Bone marrow (tissue), 2 donors: ENCODE measurements at regions not wholly inside any gene's neighbourhood (a gene's known extent, or its start where the extent isn't known, plus 50 kb on each side); places are given as distances from the start of the nearest gene placed in this dataset.

Experiments used
- DNase-seq, 2 donors: peaks; one replicate each; lab custom pipeline; 2025; lab: John Stamatoyannopoulos, UW

DNA sequence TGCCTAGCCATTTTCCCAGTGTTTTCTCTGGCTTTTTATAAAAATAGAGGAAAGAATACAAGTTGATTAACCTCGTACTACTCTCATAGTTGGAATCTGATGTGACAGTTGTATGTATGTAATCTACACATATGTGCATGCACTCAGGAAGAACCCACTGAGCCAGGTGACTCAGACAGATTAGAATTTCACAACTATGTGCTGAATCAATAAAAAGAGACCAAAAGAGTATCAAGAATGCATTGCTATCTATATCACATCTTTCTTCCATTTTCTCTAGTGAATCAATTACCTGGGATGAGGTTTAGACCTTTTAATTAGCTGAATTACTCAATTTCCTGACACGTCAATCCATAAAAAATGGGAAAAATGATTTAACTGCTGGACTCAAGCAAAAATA is 319.3 kb upstream of the ATP10A start:
- DNase-seq, result no peak

DNA sequence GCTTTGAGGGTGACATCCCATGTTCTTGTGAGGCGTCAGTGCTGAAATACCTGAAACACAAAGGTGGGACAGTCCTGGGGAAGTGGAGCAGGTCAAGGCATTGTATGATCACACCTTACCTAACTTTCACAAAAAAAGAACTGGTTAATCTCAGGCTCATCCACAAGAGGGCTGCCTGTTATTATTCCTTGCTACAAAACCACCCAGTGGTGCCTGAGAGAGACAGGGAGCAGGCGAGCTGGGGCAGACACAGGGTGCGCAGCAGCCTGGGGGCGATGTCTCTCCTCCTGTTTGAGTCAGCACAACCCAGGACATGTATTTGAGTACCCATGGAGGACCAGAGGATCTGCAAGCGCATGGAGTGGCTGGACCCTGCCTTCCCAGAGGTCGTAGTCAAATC is 316.8 kb upstream of the ATP10A start:
- DNase-seq, result no peak

DNA sequence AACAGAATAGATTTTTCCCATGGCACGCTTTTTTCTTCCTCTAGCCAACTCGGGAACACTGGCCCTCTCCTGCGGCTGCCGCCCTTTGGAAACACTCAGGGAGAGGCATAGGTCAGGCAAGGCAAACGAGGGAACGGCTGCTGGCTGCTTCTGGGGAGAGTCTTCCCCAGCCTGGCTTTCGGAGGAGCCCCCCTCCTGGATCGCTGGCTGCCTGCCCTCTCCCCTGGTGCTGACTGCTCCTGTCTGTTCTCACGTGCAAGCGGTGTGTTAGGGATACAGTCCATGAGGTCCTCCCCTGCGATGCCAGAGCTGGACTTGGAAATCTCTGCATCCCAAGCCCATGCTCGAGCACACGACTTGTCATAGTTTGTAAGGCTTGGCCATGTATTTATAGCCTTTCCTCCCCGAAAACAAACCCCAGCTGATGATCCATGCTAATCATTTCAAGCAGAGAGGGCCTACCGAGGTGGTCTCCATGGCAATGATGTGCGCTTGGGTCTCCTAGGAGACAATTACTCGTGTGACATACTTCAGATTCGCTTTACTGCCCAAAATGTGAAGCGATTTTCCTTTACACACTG is 315.6 kb upstream of the ATP10A start:
- no peak for DNase-seq

DNA sequence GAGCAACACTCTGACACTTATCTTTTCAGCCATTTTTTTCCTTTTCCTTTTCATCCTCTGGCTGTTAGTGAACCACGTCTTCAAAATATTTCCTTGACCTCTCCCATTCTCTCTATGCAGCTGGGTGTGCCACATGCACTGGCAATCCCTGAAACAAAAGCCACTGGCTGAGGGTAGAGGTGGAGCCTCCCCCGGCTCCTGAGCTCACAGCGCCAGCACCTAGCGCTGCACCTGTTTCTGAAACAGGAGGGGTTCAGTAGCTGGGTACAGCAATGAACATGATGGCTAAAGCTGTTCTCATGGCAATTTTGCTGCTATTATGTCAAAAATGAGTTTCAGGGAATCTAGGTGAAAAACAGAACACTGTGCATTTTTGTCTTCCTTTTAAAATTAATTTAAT is 314.7 kb upstream of the ATP10A start:
- no peak for DNase-seq

DNA sequence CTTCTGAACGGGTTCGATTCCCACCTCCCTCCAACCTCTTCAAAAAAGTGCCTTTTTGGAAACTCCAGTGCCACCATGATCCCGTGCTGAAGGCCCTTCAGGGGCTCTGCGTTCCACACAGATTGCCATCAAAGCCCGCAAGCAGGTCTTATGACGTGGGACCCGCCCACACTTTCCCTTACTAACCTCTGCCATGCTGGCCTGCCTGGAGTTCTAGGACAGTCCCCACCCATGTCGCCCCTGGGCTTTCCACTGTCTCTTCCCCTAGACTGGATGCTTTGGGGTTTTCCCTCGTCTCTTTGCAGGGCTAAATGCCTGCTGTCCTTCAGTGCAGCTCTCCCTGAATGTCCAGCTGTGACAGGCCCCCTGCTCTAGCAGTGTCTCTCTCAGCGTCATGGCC is 313.7 kb upstream of the ATP10A start:
- DNase-seq, result no peak

DNA sequence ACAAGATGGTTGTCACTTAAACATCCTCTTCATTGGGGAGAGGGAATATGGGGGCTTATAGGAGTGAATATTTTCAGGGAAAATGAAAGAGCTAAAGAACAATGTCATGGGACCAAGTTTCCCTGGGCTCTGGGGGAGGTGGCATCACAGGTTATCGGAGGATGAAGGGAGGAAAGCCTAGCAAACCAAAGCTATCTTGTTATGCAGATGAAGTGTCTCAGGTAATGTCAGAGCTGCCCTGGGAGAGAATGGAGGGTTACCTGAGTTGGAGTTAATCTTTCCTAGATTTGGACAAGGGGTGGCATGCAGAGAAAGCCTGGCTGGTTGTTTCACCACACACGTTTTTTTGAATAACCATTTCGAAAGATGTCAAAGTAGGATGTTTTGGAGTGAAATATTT is 308.1 kb upstream of the ATP10A start:
- DNase-seq, result no peak

DNA sequence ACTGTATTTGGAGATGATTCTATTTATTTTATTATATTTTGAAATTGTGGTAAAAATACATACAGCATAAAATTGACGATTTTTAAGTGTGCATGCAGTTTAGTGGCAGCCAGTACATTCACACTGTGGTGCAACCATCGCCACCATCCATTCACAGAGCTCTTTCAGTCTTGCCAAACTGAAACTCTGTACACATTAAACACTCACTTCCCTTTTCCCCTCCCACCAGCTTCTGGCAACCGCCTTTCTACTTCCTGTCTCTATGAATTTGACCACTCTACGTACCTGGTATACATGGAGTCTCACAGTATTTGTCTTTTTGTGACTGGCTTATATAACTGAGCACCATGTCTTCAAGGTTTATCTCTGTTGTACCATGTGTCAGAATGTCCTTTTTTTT is 303.3 kb upstream of the ATP10A start:
- no peak for DNase-seq

DNA sequence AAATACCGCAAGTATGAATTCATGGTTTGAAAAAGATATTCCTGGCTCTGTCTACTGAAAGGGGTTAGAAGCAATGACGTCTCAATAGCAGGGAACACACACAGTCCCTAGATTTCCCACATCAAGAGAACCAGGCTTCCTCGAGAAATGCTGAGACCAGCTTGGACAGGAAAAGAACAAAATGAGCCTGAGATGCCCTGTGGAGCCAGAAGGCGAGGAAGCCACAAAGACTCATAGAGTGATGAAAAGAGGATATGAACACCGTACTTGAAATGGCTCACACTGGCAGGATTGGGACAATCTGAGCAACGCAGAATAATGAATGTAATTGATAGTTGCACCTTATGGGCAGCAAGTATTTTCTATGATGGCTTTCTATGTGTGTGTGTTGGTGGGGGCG is 302.4 kb upstream of the ATP10A start:
- DNase-seq, result no peak

DNA sequence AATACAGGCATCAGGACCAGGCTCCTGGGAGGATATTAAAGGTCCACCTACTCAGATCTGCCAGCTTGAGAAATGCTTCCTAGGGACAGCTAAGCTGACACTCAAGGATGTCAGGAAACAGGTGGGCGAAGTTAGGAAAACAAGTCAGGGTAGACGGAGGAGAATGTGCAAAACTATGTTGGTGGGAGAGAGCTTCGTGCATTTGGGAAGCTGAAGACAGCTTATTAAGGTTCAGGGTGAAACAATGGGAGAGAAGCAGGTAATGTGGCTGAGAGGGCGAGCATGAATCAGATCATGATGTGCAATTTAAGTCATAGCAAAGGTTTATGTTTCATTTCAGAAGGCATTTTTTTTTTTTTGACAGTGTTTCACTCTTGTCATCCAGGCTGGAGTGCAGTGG is 297.2 kb upstream of the ATP10A start:
- DNase-seq, result no peak

DNA sequence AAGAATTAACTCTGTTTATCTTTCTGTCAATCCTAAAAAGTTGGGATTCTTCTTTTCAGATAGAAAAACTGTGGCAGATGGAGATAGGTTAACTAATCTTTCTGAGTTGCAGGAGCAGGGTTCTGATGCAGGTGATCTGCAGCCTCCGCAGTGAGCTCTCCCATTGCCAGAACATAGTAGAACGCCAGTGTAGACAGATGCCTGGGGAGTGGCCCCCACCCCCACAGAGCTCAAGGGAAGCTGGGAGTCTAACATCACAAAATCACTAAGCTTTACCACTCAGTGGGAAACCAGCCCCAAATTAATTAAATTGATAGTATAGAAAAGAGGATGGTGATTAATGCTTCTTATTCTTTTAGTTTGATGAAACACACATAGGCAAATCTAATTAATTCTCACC is 295.0 kb upstream of the ATP10A start:
- DNase-seq, result no peak

DNA sequence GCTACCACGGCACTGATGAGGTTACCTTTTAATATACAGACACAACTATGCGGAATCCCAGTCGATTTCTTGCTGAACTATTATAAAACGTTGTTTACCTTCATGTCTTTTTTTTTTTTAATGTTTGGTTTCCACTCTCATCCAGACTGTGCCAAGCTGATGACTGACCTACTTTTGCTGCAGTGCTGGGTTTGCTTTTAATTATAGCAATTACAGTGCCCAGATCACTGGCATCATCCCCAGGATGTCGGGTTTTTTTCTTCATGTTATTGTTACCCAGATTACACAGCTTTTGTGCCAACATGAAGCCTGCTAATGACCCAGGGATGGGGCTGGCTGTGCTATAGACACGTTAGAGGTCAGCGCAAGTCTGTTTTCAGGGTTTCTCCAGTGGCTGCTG is 294.0 kb upstream of the ATP10A start:
- DNase-seq, result no peak

DNA sequence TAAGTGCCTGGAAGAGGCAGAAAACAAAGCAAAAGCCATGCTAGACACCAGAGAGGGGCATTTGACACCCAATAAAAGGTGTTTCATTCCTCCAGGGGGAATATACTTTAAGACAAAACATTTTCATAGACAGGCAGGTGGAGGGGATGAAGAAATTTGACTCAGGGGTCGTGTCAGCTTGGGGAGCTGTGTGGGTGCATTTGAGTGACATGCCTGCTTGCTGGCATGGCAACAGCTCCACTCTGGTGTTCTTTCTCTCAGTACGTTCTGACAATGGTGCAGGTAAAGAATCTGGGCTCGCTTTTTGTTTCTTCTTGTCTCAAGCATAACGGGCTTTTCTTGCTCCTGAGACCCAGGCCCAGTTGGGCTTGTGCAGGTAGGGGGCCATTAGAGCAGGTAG is 292.9 kb upstream of the ATP10A start:
- no peak for DNase-seq

DNA sequence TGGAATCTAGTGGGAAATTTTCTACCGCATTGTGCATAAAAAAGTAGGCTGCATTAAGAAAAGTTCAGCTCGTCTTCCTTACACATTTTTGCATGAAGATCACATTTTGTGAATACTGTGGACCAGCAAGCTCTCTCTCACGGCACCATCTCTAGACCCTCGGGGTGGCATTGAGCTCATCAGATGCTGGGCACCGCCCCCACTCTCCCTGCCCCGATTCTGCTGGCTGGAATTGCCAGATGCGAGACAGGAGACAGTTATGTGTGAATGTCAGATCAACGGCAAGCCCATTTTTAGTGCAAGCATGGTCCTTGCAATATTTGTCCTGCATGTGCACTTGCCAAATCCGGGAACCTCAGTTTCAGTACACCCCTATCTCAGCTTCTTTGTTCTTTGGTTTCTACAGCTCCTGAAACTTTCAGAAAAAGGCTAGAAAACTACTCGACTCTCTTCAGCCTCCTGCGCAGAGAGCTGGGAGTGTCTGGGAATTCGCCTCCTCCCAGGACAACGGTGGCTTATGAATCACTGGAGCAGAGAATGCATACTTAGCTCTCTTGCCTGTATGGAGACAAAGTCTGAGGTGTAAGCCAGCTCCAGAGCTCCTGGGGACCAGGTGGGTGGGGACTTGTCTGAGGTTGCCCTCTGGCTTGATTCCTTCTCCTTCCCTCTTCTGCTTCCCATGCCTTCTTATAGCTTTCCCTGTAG is 285.2 kb upstream of the ATP10A start:
- no peak for DNase-seq

DNA sequence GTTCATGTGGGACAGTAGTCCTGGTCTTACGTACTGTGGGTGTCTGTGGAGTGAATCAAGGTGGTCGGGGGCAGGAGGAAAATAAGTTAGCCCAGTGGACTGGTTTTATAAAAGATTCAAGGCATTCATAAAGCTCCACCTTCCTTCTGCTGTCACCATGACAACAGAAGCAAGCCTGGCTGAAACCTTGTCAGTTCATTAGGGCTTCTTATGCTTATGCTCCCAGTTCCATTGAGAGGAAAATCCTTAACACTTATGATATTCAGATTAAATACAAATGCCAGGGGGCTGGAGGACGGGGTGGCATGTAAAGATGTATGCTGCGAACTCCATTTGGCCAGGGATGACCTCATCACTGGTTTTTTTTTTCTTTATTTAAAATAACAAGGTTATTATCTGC is 283.1 kb upstream of the ATP10A start:
- no peak for DNase-seq

DNA sequence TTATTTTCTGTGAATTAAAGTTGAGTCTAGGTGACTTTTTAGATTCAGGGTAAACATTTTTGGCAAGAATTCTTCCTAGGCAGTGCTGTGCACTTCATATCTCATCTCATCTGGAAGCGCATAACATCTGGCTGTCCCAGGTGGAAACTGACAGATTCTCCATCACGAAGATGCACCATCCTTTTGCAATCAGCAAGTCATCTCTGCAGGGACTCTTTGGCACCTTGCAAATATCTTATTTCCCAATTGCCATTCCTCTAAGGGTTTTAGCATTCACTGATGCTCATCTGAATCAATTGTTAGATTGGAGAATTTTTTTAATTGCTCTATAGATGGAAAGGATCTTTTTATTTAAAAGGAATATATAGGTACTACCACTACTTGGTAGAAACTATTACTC is 282.7 kb upstream of the ATP10A start:
- no peak for DNase-seq

DNA sequence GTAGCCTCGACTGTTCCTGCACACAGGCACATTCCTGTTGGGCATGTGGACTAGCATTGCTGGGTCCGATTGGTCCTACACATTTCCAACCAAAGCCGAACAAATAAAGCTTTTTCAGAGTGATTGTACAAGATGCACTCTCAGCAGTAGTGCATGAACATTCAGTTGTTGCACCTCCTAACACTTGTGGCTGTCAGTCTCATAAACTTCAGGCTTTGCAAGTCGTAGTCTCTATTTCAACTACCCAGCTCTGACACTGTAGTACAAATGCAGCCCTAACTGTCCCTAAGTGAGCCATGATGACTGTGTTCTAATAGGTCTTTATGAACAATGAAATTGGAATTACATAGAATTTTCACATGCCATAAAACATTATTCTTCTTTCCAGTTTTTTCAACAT is 281.7 kb upstream of the ATP10A start:
- no peak for DNase-seq

DNA sequence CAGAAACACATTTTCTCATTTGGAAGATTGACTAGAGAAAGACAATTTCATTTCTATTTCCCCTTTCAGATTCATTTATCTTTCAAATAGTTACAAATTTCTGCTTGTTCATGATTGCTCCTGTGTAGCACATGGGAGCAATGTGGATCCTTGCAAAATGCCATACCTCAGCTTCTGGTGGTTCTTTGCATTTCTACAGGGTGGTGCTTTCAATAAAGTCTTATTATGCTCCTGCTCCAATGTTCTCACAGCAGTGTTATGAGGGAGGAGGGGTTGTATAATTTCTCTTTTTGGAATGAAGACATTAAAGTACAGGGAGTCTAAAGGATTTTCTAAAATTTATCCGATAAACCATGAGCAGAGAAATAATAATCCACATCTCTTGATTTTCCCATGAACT is 280.1 kb upstream of the ATP10A start:
- DNase-seq, result no peak

DNA sequence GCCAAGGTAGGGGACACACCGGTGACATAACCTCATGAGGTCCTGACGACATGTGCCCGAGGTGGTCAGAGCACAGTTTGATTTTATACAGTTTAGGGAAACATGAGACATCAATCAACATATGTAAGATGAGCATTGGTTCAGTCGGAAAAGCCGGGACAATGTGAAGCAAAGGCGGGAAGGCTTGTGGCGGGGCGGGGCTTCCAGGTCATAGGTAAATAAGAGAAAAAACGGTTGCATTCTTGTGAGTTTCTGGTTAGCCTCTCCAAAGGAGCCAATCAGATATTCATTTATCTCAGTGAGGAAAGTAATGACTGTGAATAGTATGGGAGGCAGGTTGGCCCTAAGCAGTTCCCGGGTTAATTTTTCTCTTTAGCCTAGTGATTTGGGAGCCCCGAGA is 271.7 kb upstream of the ATP10A start:
- no peak for DNase-seq

DNA sequence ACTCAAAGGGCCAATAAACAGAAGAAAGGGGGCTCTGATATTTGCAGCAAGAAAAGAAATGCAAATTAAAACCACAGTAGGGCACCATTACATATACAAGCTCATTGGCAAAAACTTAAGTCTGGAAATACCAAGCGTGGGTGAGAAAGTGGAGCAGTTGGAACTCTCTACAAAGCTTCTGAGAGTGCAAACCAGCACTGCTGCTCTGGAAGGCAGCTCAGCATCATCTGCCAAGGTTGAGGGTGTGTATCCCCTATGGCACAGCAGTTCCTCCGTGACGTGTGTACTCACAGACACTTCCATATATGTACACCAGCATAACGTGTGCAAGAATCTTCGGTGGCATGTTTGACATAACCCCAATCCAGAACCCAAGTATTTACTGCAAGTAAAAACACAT is 271.0 kb upstream of the ATP10A start:
- no peak for DNase-seq

DNA sequence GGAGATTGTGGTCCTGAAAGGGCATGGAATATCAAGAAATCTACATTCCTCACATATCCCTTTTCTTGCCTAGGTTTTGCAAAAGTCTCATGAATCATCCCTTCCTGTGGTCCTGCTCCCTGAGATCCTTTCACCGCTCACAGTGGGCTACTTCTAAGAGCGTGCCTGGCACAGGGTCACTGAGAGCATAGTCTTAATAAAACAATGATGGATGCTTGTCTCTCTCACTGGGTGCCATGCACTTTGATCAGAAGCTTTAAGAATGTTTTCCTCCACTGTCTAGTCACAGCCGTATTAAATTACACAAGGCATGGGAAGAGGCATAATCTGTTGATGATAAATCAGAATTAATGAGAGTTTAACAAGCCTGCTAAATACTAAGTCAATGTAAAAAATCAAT is 269.7 kb upstream of the ATP10A start:
- no peak for DNase-seq

DNA sequence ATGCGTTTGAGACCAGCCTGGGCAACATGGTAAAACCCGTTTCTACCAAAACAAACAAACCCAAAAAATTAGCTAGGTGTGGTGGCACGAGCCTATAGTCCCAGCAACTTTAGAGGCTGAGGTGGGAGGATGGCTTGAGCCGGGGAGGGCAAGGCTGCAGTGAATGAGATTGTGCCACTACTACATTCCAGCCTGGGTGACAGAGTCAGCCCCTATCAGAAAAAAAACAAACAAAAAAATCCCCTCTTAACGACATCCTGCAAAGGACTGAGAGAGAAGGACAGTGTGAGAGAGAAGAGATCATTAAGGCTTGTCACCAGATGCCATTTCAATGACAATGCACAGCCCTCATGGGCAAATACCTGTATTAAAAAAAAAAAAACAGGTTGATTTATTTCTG is 266.7 kb upstream of the ATP10A start:
- DNase-seq, result no peak

DNA sequence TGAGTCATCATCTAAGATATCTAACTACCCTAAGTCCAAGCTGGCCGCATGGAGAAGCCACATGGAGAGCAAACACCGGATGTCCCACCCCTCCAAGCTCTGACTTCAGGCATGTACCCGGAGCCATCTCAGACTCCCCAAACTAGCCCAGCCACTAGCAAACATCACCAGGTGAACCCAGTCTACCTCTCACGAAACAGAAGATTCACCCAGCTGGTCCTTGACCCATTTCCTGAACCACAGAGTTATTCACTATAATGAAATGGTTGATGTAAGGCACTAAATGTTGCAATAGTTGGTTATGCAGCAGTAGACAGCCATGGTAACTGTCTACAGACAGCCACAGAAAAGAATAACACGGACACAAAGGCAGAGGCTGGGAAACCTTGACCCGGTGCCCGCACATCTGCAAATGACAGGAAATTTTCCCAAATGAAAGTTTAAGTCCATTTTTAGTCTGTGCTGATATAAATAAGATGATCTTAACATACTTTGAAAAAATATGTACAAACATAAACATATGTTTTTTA is 265.5 kb upstream of the ATP10A start:
- DNase-seq, result no peak

DNA sequence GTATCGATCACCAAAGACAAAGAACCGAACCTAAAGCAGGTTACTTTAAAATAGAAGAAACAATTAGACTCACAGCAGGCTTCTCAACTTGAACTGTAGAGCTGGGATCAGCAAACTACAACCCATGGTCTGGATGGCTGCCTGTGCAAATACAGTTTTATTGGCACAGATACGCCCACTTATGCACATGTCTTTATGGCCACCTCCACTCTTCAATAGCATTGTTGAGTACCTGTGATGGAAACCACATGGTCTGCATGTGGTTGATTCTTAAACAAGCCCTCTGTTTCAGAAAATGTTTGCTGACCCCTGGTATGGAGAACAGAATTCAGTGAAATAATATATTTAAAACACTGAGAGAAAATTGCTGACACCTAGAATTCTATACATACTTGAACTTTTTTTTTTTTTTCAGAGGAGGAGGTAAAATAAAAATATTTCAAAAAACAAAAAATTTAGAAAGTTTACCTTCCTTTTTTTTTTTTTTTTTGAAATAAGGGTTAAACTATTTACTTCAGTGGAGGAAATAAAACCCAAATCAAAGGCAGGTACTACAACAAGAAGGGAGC is 263.8 kb upstream of the ATP10A start:
- DNase-seq, result no peak

DNA sequence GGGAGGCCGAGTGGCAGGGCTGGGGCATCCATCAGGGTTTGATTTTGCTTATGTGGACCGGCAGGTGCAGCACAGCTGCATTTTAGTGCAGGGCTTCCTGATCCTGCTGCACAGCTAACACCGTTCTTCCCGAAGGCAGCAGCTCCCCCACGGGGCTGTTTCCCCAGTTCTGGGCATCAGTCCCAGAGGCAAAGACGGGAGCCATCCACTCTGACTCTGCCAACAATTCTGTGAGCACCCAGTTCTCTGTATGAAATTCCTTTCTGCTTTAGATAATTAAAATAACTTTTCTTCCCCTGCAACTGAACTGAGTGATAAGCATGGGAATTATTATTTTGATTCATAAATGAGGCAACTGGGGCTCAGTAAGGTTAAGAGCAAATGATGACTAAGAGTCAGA is 262.9 kb upstream of the ATP10A start:
- DNase-seq, result no peak
